ENCODE measurements at regions not wholly inside any gene's neighbourhood (a gene's known extent, or its start where the extent isn't known, plus 50 kb on each side); places are given as distances from the start of the nearest gene placed in this dataset.

DNA sequence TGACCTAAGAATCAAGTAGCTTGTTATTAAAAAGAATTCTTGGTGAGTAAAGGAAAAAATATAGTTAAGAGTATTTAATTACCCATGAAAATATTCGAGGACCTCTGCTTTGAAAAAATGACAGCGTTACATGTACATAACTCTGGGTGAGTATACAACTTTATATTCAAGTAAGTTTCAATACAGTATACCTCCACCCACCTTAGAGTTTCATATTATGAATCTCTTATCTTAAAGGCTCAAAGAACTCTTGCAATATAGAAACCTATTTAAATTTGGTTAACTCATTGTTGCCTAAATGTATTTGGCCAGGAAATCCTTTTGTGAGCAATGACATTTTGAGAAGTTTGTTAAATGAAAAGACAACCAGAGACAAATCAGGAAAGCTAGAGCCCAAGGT, 138.2 kb downstream of the QDPR start:
- TF ChIP-seq, protein P1, sequence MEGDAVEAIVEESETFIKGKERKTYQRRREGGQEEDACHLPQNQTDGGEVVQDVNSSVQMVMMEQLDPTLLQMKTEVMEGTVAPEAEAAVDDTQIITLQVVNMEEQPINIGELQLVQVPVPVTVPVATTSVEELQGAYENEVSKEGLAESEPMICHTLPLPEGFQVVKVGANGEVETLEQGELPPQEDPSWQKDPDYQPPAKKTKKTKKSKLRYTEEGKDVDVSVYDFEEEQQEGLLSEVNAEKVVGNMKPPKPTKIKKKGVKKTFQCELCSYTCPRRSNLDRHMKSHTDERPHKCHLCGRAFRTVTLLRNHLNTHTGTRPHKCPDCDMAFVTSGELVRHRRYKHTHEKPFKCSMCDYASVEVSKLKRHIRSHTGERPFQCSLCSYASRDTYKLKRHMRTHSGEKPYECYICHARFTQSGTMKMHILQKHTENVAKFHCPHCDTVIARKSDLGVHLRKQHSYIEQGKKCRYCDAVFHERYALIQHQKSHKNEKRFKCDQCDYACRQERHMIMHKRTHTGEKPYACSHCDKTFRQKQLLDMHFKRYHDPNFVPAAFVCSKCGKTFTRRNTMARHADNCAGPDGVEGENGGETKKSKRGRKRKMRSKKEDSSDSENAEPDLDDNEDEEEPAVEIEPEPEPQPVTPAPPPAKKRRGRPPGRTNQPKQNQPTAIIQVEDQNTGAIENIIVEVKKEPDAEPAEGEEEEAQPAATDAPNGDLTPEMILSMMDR (conservative IDR thresholded peaks at IDR 0.05): no peak
- TF ChIP-seq EZH2 (IDR thresholded peaks at IDR 0.05; ENCODE audit: low read depth): no peak
